T-helper 1 cell treated with Interleukin-12 subunit alpha and Interleukin-12 subunit beta and Interleukin-4 antibody, amounts not matched to agents 30 μg/mL and 1 μg/mL, for 36 hours (primary cell): ENCODE measurements at regions not wholly inside any gene's neighbourhood (a gene's known extent, or its start where the extent isn't known, plus 50 kb on each side); places are given as distances from the start of the nearest gene placed in this dataset.

Source experiments
- H3K27ac Mint-ChIP-seq: one replicate; pipeline ENCODE4 v1.8.0; 2021; ENCODE audit warnings: mild to moderate bottlenecking, mixed read lengths
- H3K27me3 Mint-ChIP-seq: one replicate; pipeline ENCODE4 v1.8.0; 2021; ENCODE audit warnings: low read depth, mixed read lengths
- H3K36me3 Mint-ChIP-seq: one replicate; pipeline ENCODE4 v1.8.0; 2021; ENCODE audit warnings: low read depth, mixed read lengths
- H3K4me1 Mint-ChIP-seq: one replicate; pipeline ENCODE4 v1.8.0; 2021; ENCODE audit warnings: low read depth, mixed read lengths
- H3K4me3 Mint-ChIP-seq: one replicate; pipeline ENCODE4 v1.8.0; 2021; ENCODE audit warnings: mild to moderate bottlenecking, moderate library complexity, mixed read lengths
- H3K9me3 Mint-ChIP-seq: one replicate; pipeline ENCODE4 v1.8.0; 2021; ENCODE audit warnings: mixed read lengths

DNA sequence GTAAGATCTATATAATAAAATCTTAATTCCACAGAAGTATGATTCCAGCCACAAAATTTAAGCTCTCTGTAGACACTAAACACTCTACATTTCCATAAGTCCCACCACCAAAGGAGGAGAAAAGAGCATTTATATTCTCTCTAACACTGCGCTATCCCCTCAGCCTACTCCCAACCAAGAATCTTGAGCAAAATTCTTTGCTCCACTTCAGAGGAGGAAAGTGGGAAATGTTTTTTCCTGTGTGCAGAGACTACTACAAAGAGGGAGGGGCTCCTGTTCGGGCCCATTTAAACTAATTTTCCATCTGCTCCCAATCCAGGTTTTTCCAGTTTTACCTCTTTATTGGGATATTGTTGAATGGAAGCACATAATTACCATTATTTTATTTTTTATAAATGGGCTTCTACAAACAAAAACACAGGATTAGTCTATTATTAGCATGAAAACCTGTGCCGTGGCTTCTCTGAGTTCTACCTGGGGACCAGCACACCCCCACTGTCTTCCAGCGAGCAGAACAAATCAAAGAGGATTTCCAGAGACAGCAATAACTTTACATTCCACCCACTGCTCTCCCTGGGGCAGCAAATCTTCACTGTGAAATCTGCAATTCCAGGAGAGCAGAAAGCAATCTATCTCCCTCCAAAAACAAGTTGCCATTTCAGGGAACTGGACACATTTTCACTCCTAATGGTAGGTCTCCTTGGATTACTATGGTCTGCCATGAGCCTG is 174.0 kb downstream of the DAD1 start:
- Mint-ChIP-seq H3K27ac (no peak overlapping the region), H3K27me3 (no peaks in the 10 kb centered on the region), H3K4me1 (no peaks in the 10 kb centered on the region), H3K9me3 (no peaks in the 10 kb centered on the region), H3K4me3 (no peak overlapping the region), H3K36me3 (no peaks in the 10 kb centered on the region)

DNA sequence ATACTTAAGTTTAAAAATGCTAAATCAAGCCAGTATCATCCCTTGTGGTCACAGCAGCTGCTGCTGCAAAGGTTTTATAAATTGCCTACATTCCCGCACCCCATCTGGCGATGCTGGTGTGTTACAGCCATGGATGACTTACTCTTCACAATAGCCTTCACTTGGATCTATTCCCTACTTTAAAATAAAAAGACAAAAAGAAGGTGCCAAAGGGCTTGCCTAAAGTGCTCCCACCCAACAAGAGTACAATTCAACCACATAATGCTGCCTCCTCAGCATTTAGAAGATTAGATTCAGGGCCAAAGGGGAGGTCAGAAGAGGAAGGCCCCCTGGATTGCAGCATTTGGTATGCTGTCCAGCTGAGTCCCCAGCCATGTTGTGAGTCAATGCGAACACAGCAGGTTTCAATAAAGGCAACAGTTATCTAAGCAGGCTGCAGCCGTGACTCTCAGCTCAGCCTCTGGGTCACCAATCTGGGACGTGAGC is 176.1 kb downstream of the DAD1 start:
- no peaks in the 10 kb centered on the region for H3K36me3 Mint-ChIP-seq
- no peaks in the 10 kb centered on the region for H3K9me3 Mint-ChIP-seq
- no peak overlapping the region for H3K27ac Mint-ChIP-seq
- no peak overlapping the region for H3K4me3 Mint-ChIP-seq
- no peaks in the 10 kb centered on the region for H3K27me3 Mint-ChIP-seq
- no peaks in the 10 kb centered on the region for H3K4me1 Mint-ChIP-seq

DNA sequence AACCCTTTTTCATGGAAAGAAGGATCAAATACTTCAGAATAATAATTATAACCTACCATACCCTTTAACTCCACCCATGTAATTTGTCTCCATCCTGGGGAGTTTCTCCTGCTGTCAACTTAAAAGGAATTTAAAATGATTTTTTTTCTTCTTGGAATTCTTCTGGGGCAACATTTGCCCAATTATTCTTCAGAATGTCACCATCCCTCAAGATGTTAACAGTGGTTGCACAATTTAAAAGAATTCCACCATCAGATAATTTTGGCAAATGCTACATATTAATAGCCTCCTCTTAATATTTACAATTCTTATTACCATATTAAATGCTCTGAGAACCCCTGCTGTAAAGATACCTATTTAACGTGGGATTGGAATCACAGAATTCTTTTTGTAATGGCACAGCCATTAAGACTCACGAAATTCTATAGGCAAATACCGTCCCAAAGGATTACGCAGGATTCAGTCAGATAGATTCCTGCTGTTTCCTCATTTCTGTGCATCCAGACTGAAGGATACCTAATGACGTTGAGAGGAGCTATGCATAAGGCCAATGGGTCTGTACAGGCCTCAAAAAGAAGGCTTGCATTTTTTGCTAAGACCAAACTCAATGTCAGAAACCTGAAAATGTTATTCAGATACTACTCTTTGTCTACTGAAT is 177.5 kb downstream of the DAD1 start:
- H3K4me1 Mint-ChIP-seq: no peaks in the 10 kb centered on the region
- no peaks in the 10 kb centered on the region for H3K36me3 Mint-ChIP-seq
- no peak overlapping the region for H3K27ac Mint-ChIP-seq
- no peak overlapping the region for H3K4me3 Mint-ChIP-seq
- H3K27me3 Mint-ChIP-seq: no peaks in the 10 kb centered on the region
- H3K9me3 Mint-ChIP-seq: no peaks in the 10 kb centered on the region

DNA sequence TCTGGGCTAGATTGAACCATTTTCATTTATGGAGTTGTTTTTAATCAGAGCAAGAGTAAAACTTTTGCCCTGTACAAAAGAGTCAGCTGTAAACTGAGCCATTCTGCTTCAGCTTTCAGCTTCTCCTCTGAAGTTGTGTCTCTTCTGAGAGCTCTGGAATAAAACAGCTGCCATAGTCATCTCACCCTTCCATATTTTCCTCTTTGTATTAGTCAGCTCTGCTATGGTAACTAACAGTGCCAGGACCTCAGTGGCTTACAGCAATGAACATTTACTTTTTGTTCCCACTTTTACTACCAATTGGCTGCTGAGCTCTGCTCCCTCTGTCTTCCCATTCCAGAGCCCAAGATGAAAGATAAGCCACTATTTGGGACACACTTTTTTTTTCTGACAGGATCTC is 178.5 kb downstream of the DAD1 start:
- Mint-ChIP-seq H3K4me1 (no peaks in the 10 kb centered on the region), H3K27me3 (no peaks in the 10 kb centered on the region), H3K4me3 (no peak overlapping the region), H3K27ac (no peak overlapping the region), H3K9me3 (no peaks in the 10 kb centered on the region), H3K36me3 (no peaks in the 10 kb centered on the region)

DNA sequence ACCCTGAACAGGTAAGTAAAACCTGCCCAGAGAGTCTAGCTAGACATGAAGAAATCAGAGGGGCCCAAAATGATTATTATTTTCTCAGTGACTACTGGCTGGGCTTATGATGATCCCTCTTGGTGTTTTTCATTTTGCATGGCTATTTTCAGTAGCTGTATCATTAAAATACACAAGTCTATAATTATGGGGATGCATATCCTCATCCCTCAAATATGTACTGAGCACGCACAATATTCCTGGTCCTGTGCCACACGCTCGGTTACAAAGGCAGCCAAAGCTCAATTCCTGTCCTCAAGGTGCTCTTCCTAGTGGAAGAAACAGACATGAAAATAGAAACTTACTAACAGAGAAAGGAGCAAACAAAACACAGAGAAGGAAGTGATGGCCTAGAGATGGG is 180.0 kb downstream of the DAD1 start:
- no peaks in the 10 kb centered on the region for H3K27me3 Mint-ChIP-seq
- no peaks in the 10 kb centered on the region for H3K36me3 Mint-ChIP-seq
- no peaks in the 10 kb centered on the region for H3K9me3 Mint-ChIP-seq
- H3K4me3 Mint-ChIP-seq: no peak overlapping the region
- H3K27ac Mint-ChIP-seq: no peak overlapping the region
- no peaks in the 10 kb centered on the region for H3K4me1 Mint-ChIP-seq

DNA sequence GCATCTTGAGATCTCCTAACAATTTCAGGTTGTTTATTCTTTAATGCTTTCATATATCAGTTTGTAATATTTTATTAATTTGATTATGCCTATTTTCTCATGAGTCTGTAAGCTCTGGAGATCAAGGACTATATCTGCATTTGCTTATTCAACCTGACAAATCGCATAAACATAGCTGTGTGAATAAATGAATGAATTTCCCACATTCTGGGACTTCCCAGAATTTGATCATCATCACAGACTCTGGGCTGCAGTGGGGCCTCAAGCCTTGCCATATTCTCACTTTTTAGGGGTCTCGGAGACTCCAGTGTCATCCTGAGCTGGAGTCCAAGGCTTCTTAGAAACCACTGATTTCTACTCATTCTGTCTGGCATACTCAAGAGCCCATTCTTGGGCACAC is 180.5 kb downstream of the DAD1 start:
- H3K4me1 Mint-ChIP-seq: no peaks in the 10 kb centered on the region
- H3K27me3 Mint-ChIP-seq: no peaks in the 10 kb centered on the region
- H3K27ac Mint-ChIP-seq: no peak overlapping the region
- H3K4me3 Mint-ChIP-seq: no peak overlapping the region
- no peaks in the 10 kb centered on the region for H3K36me3 Mint-ChIP-seq
- no peaks in the 10 kb centered on the region for H3K9me3 Mint-ChIP-seq

DNA sequence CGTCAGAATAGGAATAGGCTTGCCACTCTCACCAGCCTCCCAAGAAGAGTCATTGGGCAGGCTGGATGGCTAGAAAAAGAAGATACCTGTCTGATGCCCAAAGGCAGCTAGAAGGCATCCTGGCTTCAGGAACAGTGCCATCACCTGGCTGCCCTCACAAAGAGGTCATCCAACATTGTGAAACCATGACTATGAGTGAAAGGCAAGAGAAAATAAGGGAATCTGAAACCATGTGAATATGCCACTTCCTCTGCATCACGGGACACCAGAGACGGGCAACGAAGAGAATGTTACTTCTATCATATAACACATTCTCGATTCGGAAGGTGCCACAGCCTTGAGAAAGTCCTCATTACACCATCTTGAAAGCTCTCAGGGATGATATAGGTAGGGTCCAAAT is 182.0 kb downstream of the DAD1 start:
- no peaks in the 10 kb centered on the region for H3K9me3 Mint-ChIP-seq
- no peaks in the 10 kb centered on the region for H3K36me3 Mint-ChIP-seq
- H3K4me3 Mint-ChIP-seq: no peak overlapping the region
- H3K4me1 Mint-ChIP-seq: no peaks in the 10 kb centered on the region
- H3K27ac Mint-ChIP-seq: no peak overlapping the region
- no peaks in the 10 kb centered on the region for H3K27me3 Mint-ChIP-seq

DNA sequence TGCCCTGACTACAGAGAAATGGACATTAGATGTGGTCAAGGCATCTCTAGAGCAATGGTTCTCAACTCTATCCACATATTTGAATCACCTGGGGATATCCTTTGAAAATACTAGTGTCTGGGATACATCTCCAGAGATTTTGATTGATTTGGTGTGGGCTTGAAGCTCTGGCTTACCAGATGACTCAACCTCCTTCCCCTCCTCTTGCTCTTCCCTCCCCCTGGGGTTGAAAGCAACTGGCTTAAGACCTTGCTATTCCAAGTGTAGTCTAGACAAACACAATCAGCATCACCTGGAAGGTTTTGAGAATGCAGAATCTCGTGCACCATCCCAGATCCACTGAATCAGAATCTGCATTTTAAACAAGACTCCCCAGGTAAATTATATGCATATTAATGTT is 183.8 kb downstream of the DAD1 start:
- Mint-ChIP-seq H3K4me1 (no peaks in the 10 kb centered on the region), H3K27me3 (no peaks in the 10 kb centered on the region), H3K27ac (no peak overlapping the region), H3K4me3 (no peak overlapping the region), H3K9me3 (no peaks in the 10 kb centered on the region), H3K36me3 (no peaks in the 10 kb centered on the region)

DNA sequence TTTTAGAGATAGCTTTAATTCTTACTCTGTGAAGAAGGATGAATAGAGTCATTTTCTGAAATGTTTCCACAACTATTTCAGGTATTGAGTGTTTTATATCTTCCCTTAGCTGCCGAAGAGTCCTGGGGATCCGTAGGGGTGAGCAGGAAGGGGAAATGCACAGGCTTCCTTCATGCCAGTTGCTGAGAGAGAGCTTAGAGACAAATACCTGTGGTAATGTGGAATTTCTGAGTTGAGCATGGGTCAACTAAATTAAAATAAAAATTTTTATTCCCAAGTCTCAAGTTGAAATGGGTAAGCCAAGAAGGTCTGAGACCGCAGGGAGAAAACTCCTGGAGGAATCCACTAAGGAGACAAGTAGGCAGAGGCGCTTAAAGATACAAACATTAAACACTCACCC is 185.7 kb downstream of the DAD1 start:
- Mint-ChIP-seq H3K4me1 (no peaks in the 10 kb centered on the region), H3K27me3 (no peaks in the 10 kb centered on the region), H3K27ac (no peak overlapping the region), H3K4me3 (no peak overlapping the region), H3K9me3 (no peaks in the 10 kb centered on the region), H3K36me3 (no peaks in the 10 kb centered on the region)

DNA sequence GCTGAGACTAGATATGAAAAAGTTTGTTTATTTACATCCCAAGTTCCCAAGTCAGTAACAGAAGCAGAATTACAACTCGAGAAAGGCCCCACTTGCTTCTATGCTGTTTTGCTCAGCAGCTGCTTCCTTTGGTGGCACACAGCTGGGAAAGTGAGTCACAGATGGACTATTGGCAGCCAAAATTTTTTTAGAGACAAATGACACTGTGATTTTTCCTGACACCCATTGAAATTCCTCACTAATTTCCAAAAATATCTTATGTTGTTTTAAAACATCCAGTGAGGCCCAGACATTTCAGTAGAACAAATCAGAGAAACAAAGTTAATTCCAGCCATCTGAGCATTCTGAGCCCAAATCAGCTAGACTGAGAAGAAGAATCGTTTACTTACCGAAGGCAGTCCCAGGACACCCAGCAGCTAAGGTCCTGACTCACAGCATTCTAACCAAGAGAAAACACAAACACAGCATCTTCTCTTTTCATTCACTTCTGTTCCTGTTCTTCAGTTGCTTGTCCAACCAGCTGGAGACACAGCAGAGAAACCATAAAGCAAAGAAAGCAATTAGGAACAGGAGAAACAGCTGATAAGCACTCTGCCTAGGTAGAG is 188.3 kb downstream of the DAD1 start:
- no peaks in the 10 kb centered on the region for H3K4me1 Mint-ChIP-seq
- no peaks in the 10 kb centered on the region for H3K9me3 Mint-ChIP-seq
- H3K27ac Mint-ChIP-seq: no peak overlapping the region
- H3K4me3 Mint-ChIP-seq: no peak overlapping the region
- H3K27me3 Mint-ChIP-seq: no peaks in the 10 kb centered on the region
- H3K36me3 Mint-ChIP-seq: no peaks in the 10 kb centered on the region

DNA sequence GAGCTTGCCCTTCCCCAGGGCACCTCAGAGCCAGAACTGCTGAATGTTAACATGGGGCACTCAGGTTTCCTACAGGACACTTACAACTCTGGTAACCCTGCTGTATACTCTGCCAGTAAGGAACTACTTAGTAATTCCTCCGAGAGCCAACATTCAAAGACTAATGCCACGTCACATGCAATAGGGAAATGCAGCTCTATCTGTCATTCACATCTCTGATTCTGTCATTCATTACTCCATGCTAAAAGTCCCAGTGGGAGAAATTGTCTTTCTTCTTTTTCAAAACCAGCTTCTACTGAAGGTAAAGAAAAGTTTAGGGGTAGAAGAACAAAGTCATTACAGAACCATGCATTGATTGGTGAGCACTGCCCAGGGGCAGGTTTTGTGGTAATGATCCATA is 189.2 kb downstream of the DAD1 start:
- H3K9me3 Mint-ChIP-seq: no peaks in the 10 kb centered on the region
- H3K36me3 Mint-ChIP-seq: no peaks in the 10 kb centered on the region
- H3K27ac Mint-ChIP-seq: no peak overlapping the region
- no peak overlapping the region for H3K4me3 Mint-ChIP-seq
- no peaks in the 10 kb centered on the region for H3K27me3 Mint-ChIP-seq
- no peaks in the 10 kb centered on the region for H3K4me1 Mint-ChIP-seq

DNA sequence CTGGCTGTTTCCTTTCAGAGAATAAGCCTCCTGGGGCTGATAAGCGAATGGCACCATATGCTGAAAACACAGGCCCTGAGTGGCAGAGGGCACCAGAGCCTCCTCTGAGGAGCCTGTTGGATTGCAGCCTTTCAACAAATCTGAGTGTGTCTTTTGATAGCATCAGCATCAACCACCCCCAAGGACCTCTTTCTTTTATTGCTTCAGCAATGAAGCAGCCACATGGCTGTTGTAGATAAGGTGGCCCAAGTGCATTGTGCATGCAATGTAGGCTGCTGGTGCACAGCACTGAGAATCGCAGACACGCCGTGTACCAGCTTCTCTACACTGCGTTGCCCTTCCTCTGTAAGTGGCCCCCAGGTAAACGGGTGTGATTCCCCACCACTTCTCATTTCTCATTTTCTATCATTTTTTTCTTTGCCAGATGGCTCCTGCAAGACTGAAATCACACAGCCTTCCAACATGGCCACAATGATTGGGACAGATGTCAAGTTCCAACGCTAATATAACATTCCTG is 191.7 kb downstream of the DAD1 start:
- Mint-ChIP-seq H3K4me1 (no peaks in the 10 kb centered on the region), H3K27me3 (no peaks in the 10 kb centered on the region), H3K36me3 (no peaks in the 10 kb centered on the region), H3K27ac (no peak overlapping the region), H3K4me3 (no peak overlapping the region), H3K9me3 (no peaks in the 10 kb centered on the region)

DNA sequence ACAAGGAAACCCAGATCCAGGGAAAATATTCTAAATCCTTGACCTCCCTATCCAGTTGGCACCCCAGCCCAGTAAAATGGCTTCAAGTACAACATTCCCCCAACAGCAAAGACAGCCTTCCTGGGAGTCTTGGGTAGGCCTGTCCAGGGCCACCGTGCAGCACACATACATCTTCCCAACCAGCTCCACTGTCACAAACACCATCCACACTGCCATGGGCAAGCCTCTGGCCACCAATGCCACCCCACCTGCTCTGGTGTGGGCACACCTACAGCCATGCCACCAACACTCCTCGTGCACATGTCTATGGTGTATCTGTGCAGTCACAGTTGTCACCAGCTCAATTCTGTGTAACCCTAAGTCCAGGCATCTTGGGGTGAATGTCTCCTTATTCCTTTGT is 193.2 kb downstream of the DAD1 start:
- Mint-ChIP-seq H3K4me3 (no peak overlapping the region), H3K27ac (no peak overlapping the region), H3K9me3 (no peaks in the 10 kb centered on the region), H3K27me3 (no peaks in the 10 kb centered on the region), H3K36me3 (no peaks in the 10 kb centered on the region), H3K4me1 (no peaks in the 10 kb centered on the region)

DNA sequence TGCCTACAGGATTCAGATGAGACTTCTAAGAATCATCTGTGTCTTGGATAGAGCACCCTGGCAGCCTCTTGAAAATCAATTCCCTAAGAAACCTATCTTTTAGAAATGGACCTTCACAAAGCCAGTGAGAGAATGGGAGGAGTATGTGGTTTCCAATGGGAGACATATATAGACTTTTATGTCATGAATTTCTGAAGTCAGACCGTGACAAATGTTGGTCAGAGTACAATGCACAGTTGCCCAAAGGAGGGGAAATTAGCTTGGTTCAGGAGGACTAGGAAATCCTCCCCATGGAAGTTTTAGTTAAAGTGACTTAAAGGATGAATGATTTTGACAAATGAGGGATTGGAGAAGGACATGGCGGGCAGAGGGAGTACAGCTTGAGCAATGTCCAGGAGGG is 194.4 kb downstream of the DAD1 start:
- no peaks in the 10 kb centered on the region for H3K36me3 Mint-ChIP-seq
- no peaks in the 10 kb centered on the region for H3K27me3 Mint-ChIP-seq
- H3K4me3 Mint-ChIP-seq: no peak overlapping the region
- no peaks in the 10 kb centered on the region for H3K9me3 Mint-ChIP-seq
- H3K27ac Mint-ChIP-seq: no peak overlapping the region
- no peaks in the 10 kb centered on the region for H3K4me1 Mint-ChIP-seq

DNA sequence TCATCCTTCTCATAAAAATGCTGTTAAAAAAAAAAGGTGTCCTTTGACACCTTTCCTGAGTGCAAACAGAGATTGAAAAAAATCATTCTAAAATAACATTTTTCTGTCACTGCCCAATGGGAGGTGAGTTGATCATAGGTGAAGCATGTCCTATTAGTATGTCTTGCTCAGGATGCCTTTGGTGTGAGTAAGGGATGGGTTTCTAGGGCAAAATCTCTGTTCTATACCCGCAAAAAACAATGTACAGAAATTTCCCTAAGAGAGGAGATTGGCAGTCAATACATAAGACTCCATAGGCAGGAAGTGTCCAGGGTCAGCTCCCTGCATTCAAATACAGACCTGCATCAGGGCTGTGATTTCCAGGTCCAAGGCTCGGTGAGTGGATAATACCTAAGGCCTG is 195.2 kb downstream of the DAD1 start:
- no peaks in the 10 kb centered on the region for H3K9me3 Mint-ChIP-seq
- no peaks in the 10 kb centered on the region for H3K36me3 Mint-ChIP-seq
- no peaks in the 10 kb centered on the region for H3K4me1 Mint-ChIP-seq
- no peaks in the 10 kb centered on the region for H3K27me3 Mint-ChIP-seq
- H3K27ac Mint-ChIP-seq: no peak overlapping the region
- no peak overlapping the region for H3K4me3 Mint-ChIP-seq
